Brain microvascular endothelial cell (primary cell): ENCODE measurements at regions not wholly inside any gene's neighbourhood (a gene's known extent, or its start where the extent isn't known, plus 50 kb on each side); places are given as distances from the start of the nearest gene placed in this dataset.
"Not testable (repeated sequence)": the region's sequence is repeated elsewhere in the genome, so short reads cannot be mapped to it uniquely, and the experiment has no call there.

Experiments used
- DNase-seq: peaks from one replicate; pipeline ENCODE4 v3.0.0-alpha.2; 2020
- H3K27ac ChIP-seq: fragments of 250-450 bp; sonication (Bioruptor Pico); 2 replicates; pipeline ENCODE4 v1.5.1; 2020; ENCODE audit warnings: mild to moderate bottlenecking, moderate library complexity
- H3K27me3 ChIP-seq: fragments of 250-450 bp; sonication (Bioruptor Pico); replicated peaks from 2 replicates; pipeline ENCODE4 v1.5.1; 2020; ENCODE audit warnings: mild to moderate bottlenecking
- H3K36me3 ChIP-seq: fragments of 250-450 bp; sonication (Bioruptor Pico); replicated peaks from 2 replicates; pipeline ENCODE4 v1.5.1; 2020; ENCODE audit warnings: mild to moderate bottlenecking
- H3K4me3 ChIP-seq: 2 replicates; pipeline ENCODE4 v1.5.1; 2011; ENCODE audit warnings: low read depth, mild to moderate bottlenecking, control low read depth, low read length, moderate library complexity
- CTCF ChIP-seq: IDR thresholded peaks from 2 replicates; pipeline ENCODE4 v1.5.1; 2011; ENCODE audit warnings: low read depth, mild to moderate bottlenecking, moderate library complexity, low read length, control low read depth, inconsistent platforms; ENCODE audit errors: missing control alignments
- in situ Hi-C: cut with HindIII; loops from 2 replicates; pipeline ENCODE4 v1.10.0; 2017; ENCODE audit warnings: low sequenced_read_pairs, low pct_ligation_motif_present

- no peak for DNase-seq
- H3K4me3 ChIP-seq: no peak overlapping the region
- no peaks in the 10 kb centered on the region for H3K36me3 ChIP-seq
- H3K27ac ChIP-seq: no peak overlapping the region
- no peaks in the 10 kb centered on the region for H3K27me3 ChIP-seq
- TF ChIP-seq CTCF: no peak
- in situ Hi-C loops: no loop called here
Measured at GRCh38 chr21:31786164-31786920, 54.4 kb upstream of the SCAF4 start.

GRCh38 chr21:31785237-31786163, 53.6 kb upstream of the SCAF4 start:
- H3K4me3 ChIP-seq, H3K27ac ChIP-seq, H3K27me3 ChIP-seq, in situ Hi-C loops, H3K36me3 ChIP-seq: not testable (repeated sequence)
- DNase-seq: peak; percentile 64
- TF ChIP-seq CTCF: peak; percentile 79

- Histone ChIP-seq H3K27me3 (no peaks in the 10 kb centered on the region), H3K36me3 (no peaks in the 10 kb centered on the region), H3K4me3 (no peak overlapping the region), H3K27ac (no peak overlapping the region)
- peak; percentile 27 for DNase-seq
- TF ChIP-seq CTCF: no peak
- in situ Hi-C loops: no loop called here
Measured at GRCh38 chr21:31781737-31782136, 49.8 kb upstream of the SCAF4 start.
